DMS53 treated with DMSO at 0.1 percent for 48 hours (cell line): ENCODE measurements at regions not wholly inside any gene's neighbourhood (a gene's known extent, or its start where the extent isn't known, plus 50 kb on each side); places are given as distances from the start of the nearest gene placed in this dataset.

Experiments
- DNase-seq: peaks from one replicate; lab custom pipeline; 2025; ENCODE audit not compliant: unreplicated experiment; lab: John Stamatoyannopoulos, UW

- no peak for DNase-seq
Measured at GRCh38 chr2:239523954-239524330, 123.1 kb upstream of the HDAC4 start.

GRCh38 chr2:239523147-239523953 is 122.5 kb upstream of the HDAC4 start:
- no peak for DNase-seq

GRCh38 chr2:239522740-239523119 is 121.9 kb upstream of the HDAC4 start:
- DNase-seq, result no peak

DNA sequence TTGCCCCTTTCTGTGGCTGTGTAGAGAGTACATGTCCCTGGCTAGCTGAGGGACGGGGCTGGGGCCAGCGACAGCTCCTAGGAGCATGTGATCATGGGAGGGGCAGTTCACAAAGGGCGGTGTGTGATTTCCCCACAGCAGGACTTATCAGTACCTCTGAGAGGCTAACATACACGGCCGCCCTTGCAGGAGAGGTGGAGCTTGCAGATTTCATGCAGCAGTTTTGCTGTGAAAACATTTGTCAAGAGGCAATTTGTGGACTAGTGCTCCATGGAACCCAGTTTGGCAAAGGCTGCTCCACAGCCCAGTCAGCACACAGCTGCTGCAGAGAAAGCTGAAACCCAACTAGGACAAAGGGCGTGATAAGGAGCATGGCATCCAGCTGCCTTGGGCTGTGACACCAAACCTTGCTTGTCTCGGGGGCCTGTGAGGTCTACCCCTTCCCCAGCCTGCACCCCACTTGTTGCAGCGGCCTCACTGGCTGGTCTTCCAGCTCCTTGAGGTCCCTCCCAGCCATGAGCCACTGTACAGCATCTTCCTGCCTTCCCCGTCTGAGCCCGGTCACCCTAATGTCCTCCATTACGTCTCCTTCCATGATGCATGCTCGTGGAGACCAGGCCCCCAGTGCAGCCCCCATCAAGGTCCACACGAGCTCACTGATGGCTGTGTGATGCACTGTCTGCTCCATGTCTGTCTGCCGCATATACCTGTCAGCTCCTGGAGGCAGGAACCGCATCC is 121.4 kb upstream of the HDAC4 start:
- DNase-seq, result no peak

GRCh38 chr2:239521518-239521815 is 120.6 kb upstream of the HDAC4 start:
- no peak for DNase-seq

- no peak for DNase-seq
Measured at GRCh38 chr2:239520811-239521517, 120.1 kb upstream of the HDAC4 start.

- no peak for DNase-seq
Measured at GRCh38 chr2:239519921-239520585, 119.2 kb upstream of the HDAC4 start.

DNA sequence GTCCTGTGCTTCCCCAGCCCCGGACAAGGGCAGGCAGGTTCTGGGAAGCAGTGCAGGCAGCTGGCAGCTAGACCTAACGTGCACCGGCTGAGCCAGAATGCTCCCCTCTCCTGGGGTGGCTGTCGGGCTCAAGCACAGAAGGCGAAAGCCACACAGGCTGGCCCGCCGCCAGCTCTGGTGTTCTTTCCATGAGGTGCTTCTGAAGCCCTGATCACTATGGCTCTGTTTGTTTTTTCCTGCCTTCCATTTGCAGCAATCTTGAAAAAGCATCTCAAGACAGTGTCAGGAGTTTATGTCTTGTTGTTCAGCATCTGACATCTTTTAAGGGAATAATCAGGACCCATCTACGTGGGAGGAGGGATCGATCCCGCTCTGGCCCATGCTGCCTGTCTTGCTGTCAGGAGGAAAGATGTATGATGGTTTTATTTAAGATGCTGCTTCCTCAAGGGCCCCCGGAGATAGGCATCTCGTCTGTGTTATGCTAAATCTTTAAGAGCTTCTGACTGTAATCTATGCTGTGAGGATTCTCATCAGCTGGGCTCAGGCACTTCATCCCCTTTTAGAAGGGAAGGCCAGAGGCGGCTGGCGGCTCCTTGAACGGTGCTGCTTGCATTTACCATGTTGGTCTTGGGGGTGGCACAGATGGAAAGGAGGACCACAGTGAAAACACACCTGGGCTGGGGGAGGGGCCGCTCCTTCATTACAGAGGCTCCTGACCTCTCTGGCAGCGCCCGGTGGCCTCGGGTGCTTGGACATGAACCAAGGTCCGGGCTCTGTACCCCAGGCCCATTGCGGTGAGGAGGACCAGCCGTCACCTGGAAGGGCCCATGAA is 118.5 kb upstream of the HDAC4 start:
- DNase-seq, result no peak

GRCh38 chr2:239518286-239519088 is 117.7 kb upstream of the HDAC4 start:
- no peak for DNase-seq

DNA sequence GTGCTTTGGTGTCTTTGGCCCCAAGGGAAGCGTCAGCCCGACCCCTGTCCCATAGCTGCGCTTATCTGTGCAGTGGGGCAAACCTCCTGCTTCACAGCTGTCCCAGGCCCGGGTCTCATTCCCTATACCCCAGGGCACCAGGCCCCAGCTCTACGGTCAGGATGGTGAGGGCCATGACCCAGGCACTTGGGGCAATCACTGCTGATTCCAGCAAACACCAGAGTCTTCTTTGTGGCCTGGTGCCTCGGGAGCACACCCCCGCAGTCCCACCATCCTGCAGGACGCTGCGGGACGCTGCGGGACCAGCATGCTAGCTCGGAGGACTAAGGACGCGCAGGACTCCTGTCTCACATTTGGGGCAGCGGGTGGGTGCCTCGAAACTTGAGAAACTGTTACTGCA is 116.9 kb upstream of the HDAC4 start:
- no peak for DNase-seq

GRCh38 chr2:239516954-239517305 is 116.1 kb upstream of the HDAC4 start:
- DNase-seq, result no peak

GRCh38 chr2:239516286-239516953 is 115.6 kb upstream of the HDAC4 start:
- DNase-seq, result no peak

DNA sequence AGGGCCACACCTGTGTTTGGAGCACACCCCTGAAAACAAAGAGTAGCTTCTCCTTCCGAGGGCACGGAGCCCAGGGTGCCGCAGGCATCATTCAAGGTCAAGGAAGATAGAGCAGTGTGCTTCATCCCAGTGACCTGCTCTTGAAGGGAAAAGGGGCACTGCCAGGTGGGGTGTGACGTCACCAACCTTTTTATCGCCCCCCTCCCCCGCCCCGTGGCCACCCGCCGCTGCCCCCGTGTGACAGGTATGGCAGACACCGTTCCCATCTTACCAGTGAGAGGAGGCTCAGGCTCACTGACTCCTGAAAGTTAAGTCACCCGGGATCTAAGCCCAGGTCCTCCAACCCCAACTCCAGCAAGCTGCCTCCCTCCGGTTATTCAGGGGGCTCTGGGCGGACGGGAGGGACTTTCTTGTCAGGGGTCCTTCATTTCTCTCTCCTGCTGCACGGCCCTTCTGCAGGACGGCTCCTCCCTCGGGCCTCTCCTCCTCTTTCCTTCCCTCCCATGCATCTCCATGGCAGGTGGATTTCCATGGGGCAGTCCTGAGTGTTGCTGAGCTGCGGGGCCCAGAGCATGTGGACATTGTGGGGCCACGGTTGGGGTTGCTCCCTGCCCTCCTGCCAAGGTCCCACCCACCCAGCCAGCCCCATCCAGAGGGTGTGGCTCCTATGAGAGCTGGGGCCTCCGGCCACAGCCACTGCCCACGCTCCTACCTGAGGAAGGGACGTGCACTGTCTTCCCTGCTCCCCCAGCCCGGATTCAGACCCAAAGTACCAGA is 114.1 kb upstream of the HDAC4 start:
- DNase-seq, result no peak

DNA sequence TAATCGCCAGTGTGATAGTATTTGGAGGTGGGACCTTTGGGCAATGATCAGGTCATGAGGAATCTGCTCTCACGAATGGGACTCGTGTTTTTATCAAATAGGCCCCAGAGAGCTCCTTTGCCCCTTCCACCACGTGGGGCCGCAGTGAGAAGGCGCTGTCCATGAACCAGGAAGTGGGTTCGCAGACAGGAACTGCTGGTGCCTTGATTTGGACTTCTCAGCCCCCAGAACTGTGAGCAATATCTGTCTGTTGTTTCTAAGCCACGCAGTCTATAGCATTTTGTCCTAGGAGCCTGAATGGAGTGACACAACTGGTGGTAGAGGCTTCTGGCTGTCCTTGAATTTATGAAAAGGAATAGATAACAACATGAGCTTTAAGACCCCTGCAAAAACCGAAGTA is 111.2 kb upstream of the HDAC4 start:
- DNase-seq, result no peak

GRCh38 chr2:239509373-239510143 is 108.7 kb upstream of the HDAC4 start:
- DNase-seq, result no peak

- no peak for DNase-seq
Measured at GRCh38 chr2:239508261-239508660, 107.4 kb upstream of the HDAC4 start.

DNA sequence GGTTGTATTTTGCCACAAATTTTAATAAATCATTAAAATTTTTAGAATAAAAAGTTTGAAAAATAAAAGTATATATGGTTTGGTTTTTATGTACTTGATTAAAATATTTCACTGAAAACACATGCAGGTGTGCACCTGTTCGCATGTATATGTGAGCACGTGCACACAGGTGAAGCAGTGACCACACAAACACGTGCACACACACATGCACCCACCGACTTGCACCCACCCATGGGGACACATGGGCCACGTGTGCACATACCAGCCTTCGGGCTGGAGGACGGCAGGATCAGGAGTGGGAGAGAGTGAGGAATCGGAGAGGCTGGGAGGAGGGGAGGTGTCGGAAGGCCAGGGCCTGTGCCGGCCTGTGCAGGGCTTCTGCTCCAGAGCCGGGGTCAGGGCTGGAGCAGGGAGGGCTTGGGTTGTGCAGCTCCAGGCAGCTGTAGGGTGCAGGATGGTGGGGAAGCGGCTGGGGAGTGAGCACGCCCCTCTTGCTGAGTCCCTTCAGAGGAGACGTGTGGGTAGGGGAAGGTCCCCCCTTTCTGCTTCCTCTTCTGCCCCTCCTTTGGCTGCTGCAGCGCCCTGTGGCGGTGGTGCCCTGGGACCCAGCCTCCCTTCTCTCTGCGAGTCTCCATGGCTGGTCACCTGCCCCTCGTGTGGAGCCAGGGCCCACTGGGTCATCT is 106.9 kb upstream of the HDAC4 start:
- DNase-seq, result no peak
